ENCODE measurements at regions not wholly inside any gene's neighbourhood (a gene's known extent, or its start where the extent isn't known, plus 50 kb on each side); places are given as distances from the start of the nearest gene placed in this dataset.

GRCh38 chr9:28607843-28608242 lies 1034.6 kb upstream of the C9orf72 start:
- Histone ChIP-seq H3K27me3 (ENCODE audit: insufficient read depth, low read length, poor library complexity, severe bottlenecking) (no peaks in the 10 kb centered on the region), H3F3A (ENCODE audit: low read depth) (no peaks in the 10 kb centered on the region), H4K20me1 (ENCODE audit: insufficient read depth, low read length, poor library complexity, severe bottlenecking) (no peaks in the 10 kb centered on the region), H3K79me2 (ENCODE audit: insufficient read depth, low read length) (no peaks in the 10 kb centered on the region), H3K4me2 (ENCODE audit: low read depth, low read length, poor library complexity, severe bottlenecking) (no peak overlapping the region), H3K9me2 (replicated peaks; ENCODE audit: low read depth, low read length) (no peaks in the 10 kb centered on the region), H3K9me3 (ENCODE audit: insufficient read depth, low read depth, low read length) (no peaks in the 10 kb centered on the region), H3K36me3 (ENCODE audit: insufficient read depth, low read length) (no peaks in the 10 kb centered on the region), H3K4me3 (ENCODE audit: low read length, poor library complexity, severe bottlenecking) (no peak overlapping the region), H3K9ac (ENCODE audit: low read depth, low read length, poor library complexity, severe bottlenecking) (no peak overlapping the region), H2AFZ (ENCODE audit: low read length) (no peak overlapping the region), H3K4me1 (ENCODE audit: insufficient read depth, low read length, poor library complexity, severe bottlenecking) (no peaks in the 10 kb centered on the region)
- no peak for TF ChIP-seq EZH2phosphoT487 (IDR thresholded peaks at IDR 0.05; ENCODE audit: borderline replicate concordance)
- TF ChIP-seq CTCF (conservative IDR thresholded peaks at IDR 0.05; ENCODE audit: low read length) = no peak

GRCh38 chr9:28610339-28610738 lies 1037.1 kb upstream of the C9orf72 start:
- no peaks in the 10 kb centered on the region for H3K4me1 ChIP-seq (ENCODE audit: insufficient read depth, low read length, poor library complexity, severe bottlenecking)
- no peak overlapping the region for H3K9ac ChIP-seq (ENCODE audit: low read depth, low read length, poor library complexity, severe bottlenecking)
- H3K36me3 ChIP-seq (ENCODE audit: insufficient read depth, low read length) = no peaks in the 10 kb centered on the region
- no peaks in the 10 kb centered on the region for H3K27me3 ChIP-seq (ENCODE audit: insufficient read depth, low read length, poor library complexity, severe bottlenecking)
- H3K9me2 ChIP-seq (replicated peaks; ENCODE audit: low read depth, low read length) = no peaks in the 10 kb centered on the region
- H2AFZ ChIP-seq (ENCODE audit: low read length) = no peak overlapping the region
- no peak overlapping the region for H3K4me3 ChIP-seq (ENCODE audit: low read length, poor library complexity, severe bottlenecking)
- H3F3A ChIP-seq (ENCODE audit: low read depth) = no peaks in the 10 kb centered on the region
- no peaks in the 10 kb centered on the region for H4K20me1 ChIP-seq (ENCODE audit: insufficient read depth, low read length, poor library complexity, severe bottlenecking)
- no peak for TF ChIP-seq CTCF (conservative IDR thresholded peaks at IDR 0.05; ENCODE audit: low read length)
- no peak for TF ChIP-seq EZH2phosphoT487 (IDR thresholded peaks at IDR 0.05; ENCODE audit: borderline replicate concordance)
- no peaks in the 10 kb centered on the region for H3K9me3 ChIP-seq (ENCODE audit: insufficient read depth, low read depth, low read length)
- no peaks in the 10 kb centered on the region for H3K79me2 ChIP-seq (ENCODE audit: insufficient read depth, low read length)
- H3K4me2 ChIP-seq (ENCODE audit: low read depth, low read length, poor library complexity, severe bottlenecking) = no peak overlapping the region

- no peaks in the 10 kb centered on the region for H3K79me2 ChIP-seq (ENCODE audit: insufficient read depth, low read length)
- no peaks in the 10 kb centered on the region for H4K20me1 ChIP-seq (ENCODE audit: insufficient read depth, low read length, poor library complexity, severe bottlenecking)
- H3K27me3 ChIP-seq (ENCODE audit: insufficient read depth, low read length, poor library complexity, severe bottlenecking) = no peaks in the 10 kb centered on the region
- no peaks in the 10 kb centered on the region for H3K4me1 ChIP-seq (ENCODE audit: insufficient read depth, low read length, poor library complexity, severe bottlenecking)
- H3K9me3 ChIP-seq (ENCODE audit: insufficient read depth, low read depth, low read length) = no peaks in the 10 kb centered on the region
- H3K4me2 ChIP-seq (ENCODE audit: low read depth, low read length, poor library complexity, severe bottlenecking) = no peak overlapping the region
- H3K4me3 ChIP-seq (ENCODE audit: low read length, poor library complexity, severe bottlenecking) = no peak overlapping the region
- H3K9ac ChIP-seq (ENCODE audit: low read depth, low read length, poor library complexity, severe bottlenecking) = no peak overlapping the region
- no peaks in the 10 kb centered on the region for H3K9me2 ChIP-seq (replicated peaks; ENCODE audit: low read depth, low read length)
- H3F3A ChIP-seq (ENCODE audit: low read depth) = no peaks in the 10 kb centered on the region
- no peaks in the 10 kb centered on the region for H3K36me3 ChIP-seq (ENCODE audit: insufficient read depth, low read length)
- H2AFZ ChIP-seq (ENCODE audit: low read length) = no peak overlapping the region
- TF ChIP-seq EZH2phosphoT487 (IDR thresholded peaks at IDR 0.05; ENCODE audit: borderline replicate concordance) (no peak), CTCF (conservative IDR thresholded peaks at IDR 0.05; ENCODE audit: low read length) (no peak)
Observed at GRCh38 chr9:28616310-28616709, 1043.0 kb upstream of the C9orf72 start.

All from Loucy (cell line).